OCI-M1 (cell line): ENCODE measurements at regions not wholly inside any gene's neighbourhood (a gene's known extent, or its start where the extent isn't known, plus 50 kb on each side); places are given as distances from the start of the nearest gene placed in this dataset.
A peak's percentile ranks its signal among the peaks of the same experiment; 100 is the strongest.

Experiments
- DNase-seq: peaks from one replicate; lab custom pipeline; 2025; lab: John Stamatoyannopoulos, UW

GRCh38 chr17:13085578-13085977 is 67.8 kb upstream of the ELAC2 start:
- peak; percentile 1 for DNase-seq

- no peak for DNase-seq
These were observed 66.6 kb upstream of the ELAC2 start for GRCh38 chr17:13084420-13084819.

GRCh38 chr17:13078591-13079385 is 61.0 kb upstream of the ELAC2 start:
- DNase-seq, result no peak

- no peak for DNase-seq
These were observed 59.1 kb upstream of the ELAC2 start for GRCh38 chr17:13076905-13077304.

- no peak for DNase-seq
These were observed 56.2 kb upstream of the ELAC2 start for GRCh38 chr17:13074026-13074425.

- no peak for DNase-seq
These were observed 55.2 kb upstream of the ELAC2 start for GRCh38 chr17:13073018-13073417.

- no peak for DNase-seq
These were observed 52.9 kb upstream of the ELAC2 start for GRCh38 chr17:13070732-13071131.

GRCh38 chr17:13067629-13068303 is 49.9 kb upstream of the ELAC2 start:
- DNase-seq, result no peak
